WERI-Rb-1 (cell line): ENCODE measurements at regions not wholly inside any gene's neighbourhood (a gene's known extent, or its start where the extent isn't known, plus 50 kb on each side); places are given as distances from the start of the nearest gene placed in this dataset.

Source experiments
- DNase-seq: peaks from one replicate; pipeline ENCODE4 v3.0.0-alpha.2; 2020
- H3K27ac ChIP-seq: fragments of 250-450 bp; sonication (Bioruptor Pico); 2 replicates; pipeline ENCODE4 v1.5.1; 2020; ENCODE audit warnings: mild to moderate bottlenecking, moderate library complexity
- H3K27me3 ChIP-seq: fragments of 250-450 bp; sonication (Bioruptor Pico); 2 replicates; pipeline ENCODE4 v1.5.1; 2021; ENCODE audit warnings: mild to moderate bottlenecking, low read depth, moderate library complexity; ENCODE audit not compliant: insufficient read depth, severe bottlenecking
- H3K36me3 ChIP-seq: fragments of 250-450 bp; sonication (Bioruptor Pico); 2 replicates; pipeline ENCODE4 v1.5.1; 2020; ENCODE audit warnings: mild to moderate bottlenecking, moderate library complexity
- H3K4me3 ChIP-seq: 2 replicates; pipeline ENCODE4 v1.5.1; 2011; ENCODE audit warnings: low read depth, mild to moderate bottlenecking, control low read depth, low read length
- H3K9me3 ChIP-seq: fragments of 250-450 bp; sonication (Bioruptor Pico); 2 replicates; pipeline ENCODE4 v1.5.1; 2021; ENCODE audit warnings: mild to moderate bottlenecking, moderate library complexity; ENCODE audit not compliant: severe bottlenecking
- CTCF ChIP-seq: IDR thresholded peaks from 2 replicates; pipeline ENCODE4 v1.5.1; 2011; ENCODE audit warnings: low read depth, mild to moderate bottlenecking, control low read depth, inconsistent platforms, low read length

DNA sequence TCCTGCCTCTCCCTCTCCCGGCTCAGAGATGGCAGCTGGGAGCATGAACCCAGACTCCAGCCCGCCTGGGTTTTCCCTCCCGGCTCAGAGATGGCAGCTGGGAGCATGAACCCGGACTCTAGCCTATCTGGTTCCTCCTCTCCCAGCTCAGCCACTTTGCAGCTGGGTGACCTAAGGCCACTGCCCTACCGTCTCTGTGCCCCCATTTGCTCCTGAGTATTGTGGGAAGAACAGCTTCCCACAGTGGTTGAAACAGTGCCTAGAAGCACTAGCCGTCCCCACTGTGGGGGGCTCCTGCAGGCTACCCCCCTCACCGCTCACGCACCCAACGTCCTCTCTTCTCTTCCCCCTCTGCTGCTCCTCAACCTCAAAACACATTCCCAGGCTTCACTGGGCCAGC lies 99.9 kb upstream of the GSE1 start:
- Histone ChIP-seq H3K4me3 (no peak overlapping the region), H3K9me3 (no peaks in the 10 kb centered on the region), H3K27me3 (no peaks in the 10 kb centered on the region), H3K27ac (no peak overlapping the region), H3K36me3 (no peaks in the 10 kb centered on the region)
- TF ChIP-seq CTCF: no peak
- DNase-seq: no peak

- Histone ChIP-seq H3K9me3 (no peaks in the 10 kb centered on the region), H3K4me3 (no peak overlapping the region), H3K27me3 (no peaks in the 10 kb centered on the region), H3K36me3 (no peaks in the 10 kb centered on the region), H3K27ac (no peak overlapping the region)
- no peak for TF ChIP-seq CTCF
- no peak for DNase-seq
Observed at GRCh38 chr16:85513649-85514048, 99.5 kb upstream of the GSE1 start.

- Histone ChIP-seq H3K4me3 (no peak overlapping the region), H3K27ac (no peak overlapping the region), H3K27me3 (no peaks in the 10 kb centered on the region), H3K36me3 (no peaks in the 10 kb centered on the region), H3K9me3 (no peaks in the 10 kb centered on the region)
- no peak for TF ChIP-seq CTCF
- DNase-seq: no peak
Observed at GRCh38 chr16:85514295-85514597, 98.9 kb upstream of the GSE1 start.

- Histone ChIP-seq H3K36me3 (no peaks in the 10 kb centered on the region), H3K27me3 (no peaks in the 10 kb centered on the region), H3K4me3 (no peak overlapping the region), H3K9me3 (no peaks in the 10 kb centered on the region), H3K27ac (no peak overlapping the region)
- TF ChIP-seq CTCF: no peak
- DNase-seq: no peak
Observed at GRCh38 chr16:85514598-85515318, 98.4 kb upstream of the GSE1 start.

DNA sequence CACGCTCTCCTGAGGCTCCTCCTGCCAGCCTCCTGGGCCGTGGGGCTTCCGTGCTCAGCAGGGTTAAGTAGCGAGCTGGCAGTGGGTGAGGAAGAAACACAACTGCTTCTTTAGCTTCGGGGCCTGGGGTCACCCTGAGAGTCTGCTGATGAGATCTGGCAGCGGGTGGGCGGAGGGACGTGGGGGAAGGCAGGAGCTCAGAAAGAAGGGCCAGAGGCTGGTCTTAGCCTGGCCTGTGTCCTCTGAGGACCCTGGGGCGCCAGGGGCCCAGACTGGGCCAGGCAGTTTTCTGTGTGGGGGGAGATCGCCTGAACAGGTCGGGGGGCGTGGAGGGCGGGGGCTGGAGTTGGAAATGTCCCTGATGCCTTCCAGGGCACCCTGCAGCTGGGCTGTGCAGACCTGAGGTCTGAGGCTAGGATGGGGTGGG lies 97.8 kb upstream of the GSE1 start:
- Histone ChIP-seq H3K27me3 (no peaks in the 10 kb centered on the region), H3K36me3 (no peaks in the 10 kb centered on the region), H3K9me3 (no peaks in the 10 kb centered on the region), H3K4me3 (no peak overlapping the region), H3K27ac (no peak overlapping the region)
- no peak for TF ChIP-seq CTCF
- no peak for DNase-seq

DNA sequence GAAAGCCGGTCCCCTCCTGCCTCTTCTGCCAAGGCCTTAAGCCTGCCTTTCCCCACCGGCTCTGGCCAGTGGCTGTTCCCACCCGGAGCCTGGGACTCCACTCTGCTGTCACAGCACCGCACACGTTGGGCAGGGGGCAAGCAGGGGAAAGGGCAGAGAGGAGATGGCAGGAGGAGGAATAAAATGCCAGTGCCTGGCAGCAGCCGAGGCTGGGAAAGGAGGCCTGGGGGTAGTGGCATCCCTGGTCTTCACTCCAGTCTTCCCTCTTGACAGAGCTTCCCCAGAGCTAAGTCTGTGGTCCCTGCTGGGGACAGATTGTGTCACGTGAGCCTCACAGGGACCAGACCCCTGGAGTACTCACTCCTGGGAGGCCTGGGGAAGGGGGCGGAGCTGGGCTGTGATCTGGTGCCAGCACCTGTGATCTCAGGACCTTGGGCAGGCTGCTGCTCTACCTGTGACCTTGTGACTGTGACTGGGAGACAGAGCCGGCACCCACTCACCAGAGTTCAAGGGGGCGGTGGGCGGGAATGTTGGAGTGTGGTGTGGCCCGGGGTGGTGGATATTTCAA lies 97.2 kb upstream of the GSE1 start:
- no peak overlapping the region for H3K4me3 ChIP-seq
- no peak for TF ChIP-seq CTCF
- H3K27me3 ChIP-seq: no peaks in the 10 kb centered on the region
- H3K9me3 ChIP-seq: no peaks in the 10 kb centered on the region
- DNase-seq: peak; percentile 46
- no peaks in the 10 kb centered on the region for H3K36me3 ChIP-seq
- no peak overlapping the region for H3K27ac ChIP-seq
